NCI-H69 (cell line): ENCODE measurements at regions not wholly inside any gene's neighbourhood (a gene's known extent, or its start where the extent isn't known, plus 50 kb on each side); places are given as distances from the start of the nearest gene placed in this dataset.
A peak's percentile ranks its signal among the peaks of the same experiment; 100 is the strongest.
"Not testable (repeated sequence)": the region's sequence is repeated elsewhere in the genome, so short reads cannot be mapped to it uniquely, and the experiment has no call there.

Source experiments
- DNase-seq: peaks from one replicate; lab custom pipeline; 2025; lab: John Stamatoyannopoulos, UW

GRCh38 chr13:70788074-70788473, 679.8 kb upstream of the KLHL1 start:
- peak; percentile 69 for DNase-seq

GRCh38 chr13:70784207-70784989, 676.1 kb upstream of the KLHL1 start:
- DNase-seq = peak; percentile 86

- DNase-seq = no peak
Measured at GRCh38 chr13:70769817-70770216, 661.6 kb upstream of the KLHL1 start.

- DNase-seq = no peak
Measured at GRCh38 chr13:70758932-70759331, 650.7 kb upstream of the KLHL1 start.

- no peak for DNase-seq
Measured at GRCh38 chr13:70756088-70756487, 647.8 kb upstream of the KLHL1 start.

GRCh38 chr13:70755456-70755855, 647.2 kb upstream of the KLHL1 start:
- DNase-seq = no peak

- peak; percentile 47 for DNase-seq
Measured at GRCh38 chr13:70747262-70747661, 639.0 kb upstream of the KLHL1 start.

- DNase-seq = not testable (repeated sequence)
Measured at GRCh38 chr13:70746469-70746868, 638.2 kb upstream of the KLHL1 start.

- DNase-seq = peak; percentile 52
Measured at GRCh38 chr13:70736622-70737317, 628.5 kb upstream of the KLHL1 start.

- DNase-seq = peak; percentile 96
Measured at GRCh38 chr13:70732611-70733010, 624.4 kb upstream of the KLHL1 start.

- DNase-seq = peak; percentile 70
Measured at GRCh38 chr13:70729369-70729768, 621.1 kb upstream of the KLHL1 start.

GRCh38 chr13:70723732-70724131, 615.5 kb upstream of the KLHL1 start:
- peak; percentile 77 for DNase-seq

GRCh38 chr13:70720386-70720785, 612.1 kb upstream of the KLHL1 start:
- no peak for DNase-seq

- DNase-seq = peak; percentile 5
Measured at GRCh38 chr13:70714993-70715392, 606.7 kb upstream of the KLHL1 start.

- DNase-seq = no peak
Measured at GRCh38 chr13:70708775-70709174, 600.5 kb upstream of the KLHL1 start.

- no peak for DNase-seq
Measured at GRCh38 chr13:70703755-70704154, 595.5 kb upstream of the KLHL1 start.

GRCh38 chr13:70694996-70695715, 586.9 kb upstream of the KLHL1 start:
- DNase-seq = no peak

GRCh38 chr13:70668983-70669382, 560.7 kb upstream of the KLHL1 start:
- peak; percentile 28 for DNase-seq

GRCh38 chr13:70668293-70668692, 560.0 kb upstream of the KLHL1 start:
- peak; percentile 75 for DNase-seq

GRCh38 chr13:70666883-70667556, 558.8 kb upstream of the KLHL1 start:
- peak; percentile 57 for DNase-seq

GRCh38 chr13:70662231-70662940, 554.1 kb upstream of the KLHL1 start:
- peak; percentile 77 for DNase-seq

GRCh38 chr13:70644052-70644451, 535.8 kb upstream of the KLHL1 start:
- DNase-seq = no peak
